NCI-H1436 (cell line): ENCODE measurements at regions not wholly inside any gene's neighbourhood (a gene's known extent, or its start where the extent isn't known, plus 50 kb on each side); places are given as distances from the start of the nearest gene placed in this dataset.

Source experiments
- DNase-seq: peaks from one replicate; lab custom pipeline; 2025; lab: John Stamatoyannopoulos, UW

DNA sequence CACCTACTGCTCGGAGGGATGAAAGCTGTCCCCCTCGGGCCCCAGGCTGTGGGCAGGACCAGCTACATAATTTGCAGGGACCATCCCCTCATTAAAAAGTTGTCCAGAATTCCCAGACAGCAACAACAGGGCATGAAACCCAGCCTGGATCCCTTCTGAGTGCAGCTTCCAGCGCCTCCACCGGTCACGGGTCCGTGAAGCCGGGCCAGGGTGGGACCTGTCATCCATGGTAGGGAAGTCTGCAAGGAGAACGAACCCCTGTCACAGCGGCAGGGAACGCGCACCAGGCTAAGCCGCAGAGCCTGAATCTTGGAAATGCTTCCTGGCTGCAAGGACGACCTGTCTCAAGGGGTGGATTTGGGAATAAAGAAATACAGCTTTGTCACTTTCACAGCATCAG lies 214.2 kb downstream of the RBFOX3 start:
- DNase-seq, result no peak

- no peak for DNase-seq
These were observed 215.3 kb downstream of the RBFOX3 start for GRCh38 chr17:79395545-79395944.

GRCh38 chr17:79395066-79395465 lies 215.8 kb downstream of the RBFOX3 start:
- no peak for DNase-seq

GRCh38 chr17:79393358-79394052 lies 217.3 kb downstream of the RBFOX3 start:
- peak; percentile 73 for DNase-seq

DNA sequence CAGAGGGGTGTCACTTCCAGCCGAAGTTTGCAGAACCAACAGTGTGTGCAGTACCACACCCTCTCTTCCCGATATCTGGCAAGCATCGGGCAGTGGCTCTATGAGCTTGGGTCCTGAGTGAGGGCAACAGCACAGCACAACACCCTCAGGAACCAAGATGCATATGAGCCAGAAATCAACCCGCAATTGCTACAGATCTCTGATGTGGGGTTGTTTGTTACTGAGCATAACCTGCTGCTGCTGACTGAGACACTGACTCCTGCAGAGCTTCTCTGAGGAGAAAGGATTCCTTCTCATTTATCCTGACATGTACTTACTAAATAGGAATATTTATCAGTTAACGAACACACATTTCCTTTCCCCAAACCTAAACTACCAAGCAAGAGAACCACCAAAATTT lies 218.3 kb downstream of the RBFOX3 start:
- DNase-seq, result no peak

DNA sequence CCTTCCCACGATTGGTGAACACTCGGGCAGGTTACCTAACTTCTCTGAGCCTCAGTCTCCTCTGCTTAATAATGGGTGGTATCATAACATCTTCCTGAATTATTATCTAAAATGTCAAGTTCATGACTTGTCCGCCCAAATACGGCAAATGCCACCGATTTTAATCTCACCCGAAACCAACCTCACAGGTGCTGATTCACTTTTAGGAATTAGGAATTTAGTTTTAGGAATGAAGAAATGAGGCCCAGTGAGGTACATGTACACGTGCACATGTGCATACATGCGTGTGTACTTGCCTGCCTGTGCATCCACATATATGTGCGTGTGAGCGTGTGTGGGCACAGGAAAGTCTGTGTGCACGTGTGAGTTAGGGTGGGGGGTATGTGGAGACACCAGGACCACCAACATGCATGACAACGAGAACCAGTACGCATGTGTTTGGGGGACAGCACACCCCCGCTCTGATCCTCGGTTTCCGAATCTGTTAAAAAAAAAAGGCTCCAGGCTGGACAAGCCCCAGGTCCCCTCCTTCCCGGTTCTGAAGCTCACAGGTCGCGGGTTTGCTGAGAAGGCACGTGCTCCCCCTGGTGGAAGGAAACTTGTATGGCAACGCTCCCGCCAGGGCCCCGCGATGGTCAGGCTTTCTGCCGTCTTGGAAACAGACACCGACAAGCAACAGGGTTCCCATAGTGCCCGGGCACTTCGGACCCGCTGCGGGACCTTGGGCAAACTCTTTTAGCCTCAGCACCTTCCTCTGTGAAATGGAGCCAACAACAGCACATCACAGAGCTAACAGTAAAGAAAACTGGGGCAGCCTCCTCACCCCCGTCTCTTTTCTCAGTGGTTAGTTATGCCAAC lies 219.2 kb downstream of the RBFOX3 start:
- peak; percentile 60 for DNase-seq

DNA sequence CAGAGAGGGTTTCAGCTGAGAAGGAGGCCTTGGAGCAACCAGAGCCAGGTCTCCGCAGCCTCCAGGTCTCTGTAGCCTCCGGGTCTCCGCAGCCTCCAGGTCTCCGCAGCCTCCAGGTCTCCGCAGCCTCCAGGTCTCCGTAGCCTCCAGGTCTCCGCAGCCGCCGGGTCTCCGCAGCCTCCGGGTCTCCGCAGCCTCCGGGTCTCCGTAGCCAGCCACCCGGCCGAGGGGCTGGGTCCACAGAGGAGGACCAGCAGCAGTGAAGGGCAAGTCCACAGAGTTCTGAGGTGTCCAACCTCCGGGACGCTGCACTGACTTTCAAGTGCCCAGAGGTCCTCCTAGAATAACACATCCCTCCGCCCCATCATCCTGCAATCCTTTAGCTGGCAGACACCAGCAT lies 221.0 kb downstream of the RBFOX3 start:
- DNase-seq, result no peak

GRCh38 chr17:79388556-79389295 lies 222.1 kb downstream of the RBFOX3 start:
- DNase-seq, result peak; percentile 23

DNA sequence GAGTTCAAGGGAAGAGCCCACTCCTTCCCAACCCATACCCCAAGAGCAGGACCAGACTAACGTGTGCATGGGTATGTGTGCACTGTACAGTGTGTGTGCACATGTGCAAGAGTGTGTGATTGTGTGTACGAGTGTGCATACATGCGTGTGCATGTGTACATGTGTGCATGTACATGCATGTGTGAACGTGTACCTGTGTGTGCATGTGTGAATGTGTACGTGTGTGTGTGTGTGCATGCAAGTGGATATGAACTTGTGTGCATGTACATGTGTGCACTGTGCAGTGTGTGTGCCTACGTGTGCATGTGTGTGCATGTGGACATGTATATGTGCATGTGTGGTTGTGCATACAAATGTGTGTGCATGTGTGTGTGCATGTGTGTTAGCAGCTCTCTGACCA lies 223.1 kb downstream of the RBFOX3 start:
- DNase-seq, result no peak

- DNase-seq, result no peak
These were observed 224.8 kb downstream of the RBFOX3 start for GRCh38 chr17:79385962-79386563.

DNA sequence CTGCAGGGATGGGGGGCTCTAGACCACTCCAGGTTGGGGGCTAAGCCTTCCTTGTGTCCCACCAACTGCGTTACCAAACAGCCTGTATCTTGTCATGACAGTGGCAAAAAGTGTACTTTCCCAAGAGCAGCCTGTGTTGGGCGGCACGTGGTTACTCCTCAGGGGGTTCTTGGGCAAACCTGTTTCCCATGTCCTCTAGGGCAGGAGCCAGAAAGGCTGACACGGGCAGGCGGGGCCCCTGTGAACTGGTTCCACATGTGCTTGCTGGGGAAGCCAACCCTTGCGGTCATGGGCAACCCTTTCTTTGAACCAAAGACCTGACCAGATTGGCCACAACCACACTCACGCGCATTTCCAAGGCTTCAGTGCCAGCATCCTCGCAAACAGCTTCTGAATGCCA lies 228.5 kb downstream of the RBFOX3 start:
- no peak for DNase-seq

GRCh38 chr17:79379700-79380445 lies 231.0 kb downstream of the RBFOX3 start:
- no peak for DNase-seq

DNA sequence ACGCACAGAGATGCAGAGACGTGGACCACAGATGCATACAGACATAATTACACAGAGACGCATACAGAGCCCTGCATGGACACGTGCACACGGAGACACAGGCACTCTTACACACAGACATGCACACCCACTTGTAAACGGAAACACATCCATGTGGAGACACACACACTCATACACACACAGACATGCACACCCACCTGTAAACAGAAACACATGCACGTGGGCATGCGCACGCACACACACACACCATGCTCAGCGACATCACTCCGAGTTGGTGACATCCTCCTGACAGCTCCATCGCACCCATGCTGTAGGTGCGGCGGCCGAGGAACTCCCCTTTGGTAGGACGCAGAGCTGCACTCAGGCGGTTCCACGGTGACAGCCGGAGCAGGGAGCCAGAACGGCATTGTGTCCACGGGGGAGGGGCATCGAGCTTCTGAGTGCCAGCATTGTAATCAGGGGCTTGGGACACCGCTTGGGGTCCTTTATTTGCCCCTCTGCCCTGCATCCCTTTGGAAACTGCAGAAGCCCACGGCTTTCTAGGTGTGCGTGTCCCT lies 233.5 kb downstream of the RBFOX3 start:
- no peak for DNase-seq

GRCh38 chr17:79374807-79375206 lies 236.0 kb downstream of the RBFOX3 start:
- DNase-seq, result no peak

GRCh38 chr17:79374087-79374689 lies 236.7 kb downstream of the RBFOX3 start:
- DNase-seq, result no peak

DNA sequence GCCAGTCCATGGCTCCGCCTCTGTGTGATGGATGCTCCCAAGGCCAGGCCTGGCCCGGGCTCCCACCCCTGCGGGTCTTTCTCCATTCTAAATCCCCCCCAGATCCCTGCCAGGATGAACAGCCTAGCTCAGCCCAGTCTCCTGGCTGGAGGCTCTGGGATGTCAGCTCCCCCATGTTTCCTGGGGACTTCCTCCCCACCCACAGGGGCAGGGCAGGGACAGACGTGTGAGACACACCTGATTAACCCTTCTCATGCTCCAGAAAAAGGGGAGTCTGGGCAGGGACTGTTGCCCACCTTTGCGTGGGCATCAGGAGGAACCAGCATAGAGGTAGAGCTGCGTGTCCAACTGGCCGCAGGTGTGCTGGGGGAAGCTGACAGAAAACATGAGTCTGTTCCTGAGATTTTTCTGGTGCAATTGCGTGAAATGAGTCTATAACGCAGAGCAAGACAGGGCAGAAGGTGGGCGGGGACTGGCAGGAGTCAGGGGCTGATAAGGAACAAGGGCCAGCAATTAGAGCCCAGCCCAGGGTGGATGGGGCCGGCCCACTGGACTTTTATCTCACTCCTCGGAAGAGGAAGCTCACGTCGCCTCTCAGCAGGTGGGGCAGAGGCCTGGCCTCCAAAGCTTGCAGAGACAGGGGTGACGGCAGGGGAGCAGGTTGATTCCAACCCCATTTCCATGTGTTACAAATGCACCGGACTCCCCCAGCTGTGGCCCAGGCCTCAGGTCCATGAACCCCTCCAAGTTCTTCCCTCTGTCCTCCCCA lies 238.2 kb downstream of the RBFOX3 start:
- no peak for DNase-seq

DNA sequence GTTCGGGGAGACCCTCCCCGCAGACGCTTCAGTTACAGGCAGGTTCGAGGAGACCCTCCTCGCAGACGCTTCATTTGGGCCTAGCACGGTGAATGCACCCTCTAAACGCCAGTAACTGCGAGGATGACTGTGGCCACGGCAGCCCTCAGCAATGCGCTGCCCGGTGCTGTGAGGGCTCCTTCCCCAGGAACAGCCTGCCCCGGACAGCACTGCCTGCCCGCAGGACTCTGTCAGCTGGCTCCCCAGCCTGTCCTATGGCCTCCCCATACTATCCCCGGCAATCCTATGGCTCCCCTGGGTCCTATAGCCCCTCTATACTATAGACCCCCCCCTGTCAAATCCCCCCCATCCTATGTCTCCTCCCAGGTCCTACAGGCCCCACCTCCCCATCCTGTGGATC lies 238.9 kb downstream of the RBFOX3 start:
- DNase-seq, result no peak

GRCh38 chr17:79370594-79370993 lies 240.3 kb downstream of the RBFOX3 start:
- no peak for DNase-seq

- DNase-seq, result no peak
These were observed 240.7 kb downstream of the RBFOX3 start for GRCh38 chr17:79370126-79370525.

DNA sequence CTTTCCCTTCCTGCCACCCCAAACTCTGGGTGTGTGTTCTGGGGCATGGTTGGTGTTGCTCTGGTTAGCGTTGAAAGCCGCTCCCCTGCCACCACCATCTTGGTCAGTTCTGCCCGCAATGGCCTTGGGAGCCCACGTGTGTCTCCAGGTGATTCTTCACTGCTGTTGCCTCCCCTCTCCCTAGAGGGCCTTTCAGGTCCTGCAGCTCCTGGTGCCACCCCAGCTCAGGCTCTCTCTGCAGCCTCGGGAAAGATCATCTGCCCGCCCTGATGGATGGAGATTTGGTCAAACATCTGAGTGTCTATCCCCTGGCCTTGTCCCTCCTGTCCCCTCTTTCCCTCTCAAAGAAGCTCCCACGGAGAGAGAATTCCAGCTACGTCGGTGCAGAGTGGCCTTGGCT lies 241.3 kb downstream of the RBFOX3 start:
- no peak for DNase-seq
